ENCODE measurements at regions not wholly inside any gene's neighbourhood (a gene's known extent, or its start where the extent isn't known, plus 50 kb on each side); places are given as distances from the start of the nearest gene placed in this dataset.

DNA sequence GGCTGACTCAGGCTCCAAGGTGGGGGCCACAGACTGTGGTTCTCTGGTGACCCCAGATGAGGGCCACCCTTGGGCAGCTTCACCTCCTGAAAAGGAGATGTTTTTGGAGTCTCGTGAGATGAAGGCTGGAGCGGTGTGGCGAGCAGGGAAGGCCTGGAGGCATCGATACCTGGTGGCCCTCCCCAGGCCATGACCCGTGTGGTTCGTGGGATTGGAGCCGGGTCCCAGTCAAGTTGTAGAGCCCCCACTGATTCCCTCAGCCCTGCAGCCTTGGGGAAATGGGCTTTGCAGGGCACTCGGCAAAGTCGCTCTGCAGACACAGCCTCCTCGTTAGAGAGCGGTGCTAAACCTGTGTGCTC is 1083.4 kb downstream of the BRD1 start:
- DNase-seq (ENCODE audit: low read depth): no peak

- no peak for DNase-seq (ENCODE audit: low read depth)
Observed at GRCh38 chr22:48743601-48744282, 1083.9 kb downstream of the BRD1 start.

DNA sequence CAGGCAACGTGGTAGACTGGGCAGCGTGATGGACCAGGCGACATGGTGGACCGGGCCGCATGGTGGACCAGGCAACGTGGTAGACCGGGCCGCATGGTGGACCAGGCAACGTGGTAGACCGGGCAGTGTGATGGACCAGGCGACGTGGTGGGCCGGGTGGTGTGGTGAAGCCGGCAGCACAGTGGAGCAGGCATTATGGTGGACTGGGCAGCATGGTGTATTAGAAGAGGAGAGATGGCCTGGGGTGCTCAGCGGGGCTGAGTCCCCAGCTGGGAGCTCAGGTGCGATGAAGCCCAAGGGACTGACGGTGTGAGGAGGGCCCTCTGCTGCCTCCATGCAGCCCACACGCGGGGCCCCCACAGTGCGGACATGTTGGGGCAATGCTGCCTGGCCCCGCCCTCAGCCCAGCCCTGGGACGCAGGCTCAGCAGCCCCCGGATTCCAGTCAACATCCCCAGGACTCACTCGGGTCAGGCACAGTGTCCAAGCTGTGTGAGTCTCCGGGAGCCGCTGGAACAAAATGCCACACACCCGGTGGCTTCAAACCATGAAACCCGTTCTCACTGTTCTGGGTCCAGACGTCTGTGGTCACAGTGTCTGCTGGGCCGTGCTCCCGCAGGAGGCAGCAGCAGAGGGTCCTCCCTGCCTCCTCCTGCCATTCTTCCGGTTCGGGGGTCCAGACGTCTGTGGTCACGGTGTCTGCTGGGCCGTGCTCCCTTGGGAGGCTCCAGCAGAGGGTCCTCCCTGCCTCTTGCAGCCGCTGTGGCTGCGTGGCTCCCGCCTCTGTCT is 1084.9 kb downstream of the BRD1 start:
- no peak for DNase-seq (ENCODE audit: low read depth)

DNA sequence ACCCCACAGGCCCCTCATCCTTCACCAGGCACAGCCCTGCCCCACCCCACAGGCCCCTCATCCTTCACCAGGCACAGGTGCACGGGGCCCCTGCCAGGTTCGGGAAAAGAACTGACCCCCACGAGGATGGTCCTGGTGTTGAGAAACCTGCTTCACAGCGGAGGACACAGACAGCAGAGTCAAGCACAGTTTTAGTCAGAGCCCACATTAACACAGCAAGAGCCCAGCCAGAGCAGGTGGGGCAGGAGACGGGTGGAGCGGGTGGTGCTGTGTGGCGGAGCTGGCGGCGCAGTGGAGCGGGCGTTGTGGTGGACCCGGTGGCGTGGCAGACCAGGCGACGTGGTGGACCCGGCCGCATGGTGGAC is 1085.5 kb downstream of the BRD1 start:
- no peak for DNase-seq (ENCODE audit: low read depth)

- DNase-seq (ENCODE audit: low read depth): no peak
Observed at GRCh38 chr22:48741540-48741939, 1086.1 kb downstream of the BRD1 start.

GRCh38 chr22:48740731-48741405 is 1086.8 kb downstream of the BRD1 start:
- no peak for DNase-seq (ENCODE audit: low read depth)

- no peak for DNase-seq (ENCODE audit: low read depth)
Observed at GRCh38 chr22:48740086-48740730, 1087.5 kb downstream of the BRD1 start.

GRCh38 chr22:48739348-48740085 is 1088.2 kb downstream of the BRD1 start:
- DNase-seq (ENCODE audit: low read depth): no peak

DNA sequence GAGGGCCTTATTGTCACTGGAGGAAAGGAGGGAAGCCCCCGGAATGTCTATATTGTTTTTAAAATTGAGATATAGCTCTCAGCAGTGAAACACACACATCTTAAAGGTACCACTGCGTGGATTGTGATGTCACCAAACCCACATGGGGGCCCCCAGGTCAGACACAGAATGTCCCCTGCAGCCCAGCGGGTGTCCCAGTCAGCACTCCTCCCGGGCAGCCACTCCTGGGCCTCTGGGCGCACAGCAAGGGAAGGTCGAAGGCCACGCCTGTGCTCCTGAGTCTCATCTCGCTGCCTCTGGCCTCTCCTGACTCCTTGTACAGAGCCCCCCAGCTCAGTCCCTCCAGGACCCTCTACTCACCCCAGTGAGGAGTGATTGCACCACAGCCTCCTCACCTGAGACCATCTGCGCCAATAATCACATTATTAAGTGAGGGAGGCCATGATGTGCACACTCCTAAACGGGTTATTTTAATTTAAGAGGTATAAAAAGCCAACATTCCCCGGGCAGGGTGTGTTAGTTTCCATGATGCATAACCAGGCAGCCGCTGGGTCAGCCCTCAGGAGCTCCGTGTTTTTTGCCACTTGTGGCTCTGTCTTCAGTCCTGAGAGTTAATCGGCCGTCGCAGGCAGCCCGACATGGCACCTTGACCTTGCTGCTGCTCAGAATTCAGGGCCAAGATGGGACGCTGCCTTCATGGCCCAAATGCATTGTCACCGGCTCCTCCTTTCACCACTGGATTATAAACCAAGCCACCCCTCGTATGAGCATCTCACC is 1089.3 kb downstream of the BRD1 start:
- DNase-seq (ENCODE audit: low read depth): no peak

DNA sequence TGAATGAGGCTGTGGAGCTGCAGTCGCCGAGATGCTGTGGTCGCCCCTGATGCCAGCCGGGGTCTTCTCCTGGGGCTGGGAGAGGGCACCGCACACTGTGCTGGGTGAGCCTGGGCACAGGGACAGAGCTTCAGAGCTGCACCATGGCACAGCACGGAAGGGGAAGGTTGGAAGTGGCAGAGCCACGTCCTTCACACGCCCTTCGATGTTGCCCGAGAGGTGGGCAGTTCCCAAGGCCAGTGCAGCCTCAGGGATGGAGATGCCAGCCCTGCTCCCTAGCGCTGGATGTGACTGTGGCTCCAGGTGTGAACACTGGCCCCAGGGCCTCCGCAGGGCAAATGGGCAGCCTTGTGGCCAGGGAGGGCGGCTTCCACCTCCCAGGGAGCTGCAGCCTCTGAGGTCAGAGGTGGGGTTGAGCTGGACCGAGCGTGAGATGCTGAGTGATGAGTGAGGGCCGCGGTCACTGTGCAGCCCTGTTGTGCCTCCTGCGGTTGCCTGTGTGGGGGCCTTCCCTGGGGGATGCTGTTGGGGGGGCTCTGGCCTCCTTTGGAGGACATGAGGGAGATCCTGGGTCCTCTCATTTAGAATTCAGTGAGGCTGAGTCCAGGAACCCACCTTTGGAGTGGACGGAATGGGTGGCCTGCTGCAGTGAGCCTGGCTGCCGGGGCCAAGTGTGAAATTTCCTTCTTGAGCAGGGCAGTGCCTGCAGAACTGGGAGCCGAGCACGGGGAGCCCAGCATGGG is 1090.0 kb downstream of the BRD1 start:
- DNase-seq (ENCODE audit: low read depth): no peak

DNA sequence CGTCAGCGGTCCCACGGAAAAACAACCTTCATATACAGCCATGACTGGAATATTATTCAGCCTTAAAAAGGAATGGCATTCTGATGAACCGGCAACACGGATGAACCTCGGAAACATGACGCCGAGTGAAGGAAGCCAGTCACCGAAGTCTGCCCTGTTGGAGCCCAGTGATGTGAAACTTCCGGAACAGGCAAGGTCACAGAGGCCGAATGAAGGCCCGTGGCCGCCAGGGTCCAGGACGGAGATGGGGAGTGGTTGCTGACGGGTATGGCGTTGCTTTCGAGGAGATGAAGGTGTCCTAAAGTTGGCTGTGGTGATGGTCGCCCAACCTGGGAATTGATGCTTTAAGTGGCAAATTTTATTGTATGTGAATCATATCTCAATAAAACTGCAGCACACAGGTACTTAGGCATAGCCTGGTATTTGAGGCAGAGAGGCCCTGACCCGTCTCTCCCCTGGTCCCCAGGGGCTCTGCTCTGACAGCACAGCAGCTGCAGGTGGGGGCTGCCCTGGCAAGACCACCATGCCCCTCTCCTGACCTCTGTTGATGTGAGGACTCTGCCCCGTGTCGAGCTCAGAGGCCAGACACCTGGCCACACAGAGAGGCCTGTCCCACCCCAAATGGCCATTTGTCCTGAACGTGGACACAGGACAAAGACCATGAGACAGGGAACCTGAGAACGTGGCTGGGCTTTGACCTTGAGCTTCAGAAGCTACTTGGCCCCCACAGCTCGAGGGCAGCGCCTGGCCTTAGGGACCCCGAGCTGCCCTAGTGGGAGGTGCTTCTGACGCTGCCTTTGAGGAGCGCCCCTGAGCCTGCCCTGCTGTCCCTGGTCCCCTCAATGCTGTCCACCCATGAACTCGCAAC is 1090.8 kb downstream of the BRD1 start:
- no peak for DNase-seq (ENCODE audit: low read depth)

GRCh38 chr22:48734961-48735360 is 1092.7 kb downstream of the BRD1 start:
- no peak for DNase-seq (ENCODE audit: low read depth)

DNA sequence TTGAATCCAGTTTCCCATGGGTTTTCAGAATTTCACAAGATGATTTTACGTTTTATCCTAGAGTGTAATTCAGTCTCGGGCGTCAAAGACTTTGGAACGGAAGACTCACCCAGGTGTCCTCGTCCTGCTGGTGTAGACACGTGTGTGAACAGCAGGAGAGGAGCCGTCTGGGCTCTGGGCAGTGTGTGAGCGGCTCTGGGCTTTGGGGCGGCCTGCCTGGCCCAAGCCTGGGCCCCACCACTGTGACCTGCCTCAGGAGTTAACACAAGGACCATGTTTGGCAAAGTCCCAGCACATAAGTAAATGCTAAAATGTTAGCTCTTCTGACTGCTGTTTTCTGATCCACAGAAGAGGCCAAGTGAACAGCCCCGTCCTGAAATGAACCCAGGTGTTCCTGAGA is 1093.3 kb downstream of the BRD1 start:
- DNase-seq (ENCODE audit: low read depth): no peak

GRCh38 chr22:48729499-48730171 is 1098.0 kb downstream of the BRD1 start:
- DNase-seq (ENCODE audit: low read depth): no peak

GRCh38 chr22:48727454-48728058 is 1100.1 kb downstream of the BRD1 start:
- no peak for DNase-seq (ENCODE audit: low read depth)

GRCh38 chr22:48724899-48725298 is 1102.8 kb downstream of the BRD1 start:
- no peak for DNase-seq (ENCODE audit: low read depth)

GRCh38 chr22:48722661-48723060 is 1105.0 kb downstream of the BRD1 start:
- no peak for DNase-seq (ENCODE audit: low read depth)

GRCh38 chr22:48721395-48721669 is 1106.3 kb downstream of the BRD1 start:
- DNase-seq (ENCODE audit: low read depth): no peak

All from stimulated activated CD8-positive, alpha-beta memory T cell treated with anti-CD3 and anti-CD28 coated beads, Interleukin-12 subunit alpha, Interleukin-12 subunit beta, amount 100 ng/mL, for 1 hour (primary cell).